Keratinocyte (primary cell): ENCODE measurements at regions not wholly inside any gene's neighbourhood (a gene's known extent, or its start where the extent isn't known, plus 50 kb on each side); places are given as distances from the start of the nearest gene placed in this dataset.

Experiments used
- DNase-seq: peaks from one replicate; pipeline ENCODE4 v3.0.0-alpha.2; 2011; ENCODE audit warnings: low read depth, missing footprints, low spot score
- FAIRE-seq: peaks from 2 replicates; lab custom pipeline; 2011; peaks lifted over from hg19 to GRCh38; lab: Jason Lieb, UNC
- H2AFZ ChIP-seq: 2 replicates; pipeline ENCODE4 v1.6.0; 2012; ENCODE audit warnings: low read length, control low read depth, inconsistent platforms; ENCODE audit not compliant: control insufficient read depth
- H3K27ac ChIP-seq: 2 replicates; pipeline ENCODE4 v1.5.1; 2011; ENCODE audit warnings: low read length; ENCODE audit not compliant: control insufficient read depth, insufficient read depth
- H3K27me3 ChIP-seq: 3 replicates; pipeline ENCODE4 v1.6.0; 2011; ENCODE audit warnings: low read length; ENCODE audit not compliant: control insufficient read depth, insufficient read depth; ENCODE audit errors: extremely low read depth
- H3K36me3 ChIP-seq, 2 experiments: 2 replicates in 1 of 2; 3 replicates in 1 of 2; pipeline ENCODE4 v1.5.1; 2011; ENCODE audit warnings: low read length in 2 of 2, mild to moderate bottlenecking in 1 of 2; ENCODE audit not compliant: control insufficient read depth in 2 of 2, insufficient read depth in 2 of 2; ENCODE audit errors: extremely low read depth in 1 of 2
- H3K4me1 ChIP-seq: 3 replicates; pipeline ENCODE4 v1.5.1; 2011; ENCODE audit warnings: low read length; ENCODE audit not compliant: control insufficient read depth, insufficient read depth; ENCODE audit errors: extremely low read depth
- H3K4me2 ChIP-seq: 3 replicates; pipeline ENCODE4 v1.6.0; 2011; ENCODE audit warnings: low read depth, low read length; ENCODE audit not compliant: control insufficient read depth, insufficient read depth; ENCODE audit errors: extremely low read depth
- H3K4me3 ChIP-seq, 3 experiments: fragments of 200-600 bp in 1 of 3; sonication (generic) in 1 of 3; 2 replicates in 2 of 3; 3 replicates in 1 of 3; pipeline ENCODE4 v1.5.1; 2011 to 2016; ENCODE audit warnings: low read length in 3 of 3, mild to moderate bottlenecking in 3 of 3, control low read depth in 2 of 3, inconsistent platforms in 1 of 3, low read depth in 1 of 3, mixed read lengths in 1 of 3, mixed run types in 1 of 3, moderate library complexity in 1 of 3; ENCODE audit not compliant: control insufficient read depth in 2 of 3, insufficient read depth in 2 of 3; ENCODE audit errors: extremely low read depth in 1 of 3
- H3K79me2 ChIP-seq: 2 replicates; pipeline ENCODE4 v1.6.0; 2012; ENCODE audit warnings: low read length; ENCODE audit not compliant: control insufficient read depth, insufficient read depth
- H3K9ac ChIP-seq: 3 replicates; pipeline ENCODE4 v1.6.0; 2011; ENCODE audit warnings: low read length; ENCODE audit not compliant: control insufficient read depth, insufficient read depth; ENCODE audit errors: extremely low read depth
- H3K9me1 ChIP-seq: 3 replicates; pipeline ENCODE4 v1.6.0; 2011; ENCODE audit warnings: low read length; ENCODE audit not compliant: control insufficient read depth, insufficient read depth; ENCODE audit errors: extremely low read depth
- H3K9me3 ChIP-seq: 2 replicates; pipeline ENCODE4 v1.5.1; 2012; ENCODE audit warnings: low read depth, low read length; ENCODE audit not compliant: control insufficient read depth
- H4K20me1 ChIP-seq: 3 replicates; pipeline ENCODE4 v1.6.0; 2011; ENCODE audit warnings: low read length; ENCODE audit not compliant: control insufficient read depth, insufficient read depth; ENCODE audit errors: extremely low read depth
- CTCF ChIP-seq, 3 experiments: IDR thresholded peaks in 1 of 3; conservative IDR thresholded peaks in 1 of 3; optimal IDR thresholded peaks in 1 of 3; 2 replicates in 2 of 3; 3 replicates in 1 of 3; pipeline versions ENCODE3 to v1.5.1; 2011; ENCODE audit warnings: low read length in 3 of 3, mild to moderate bottlenecking in 3 of 3, moderate library complexity in 2 of 3, control low read depth in 1 of 3, inconsistent platforms in 1 of 3; ENCODE audit not compliant: insufficient read depth in 2 of 3; ENCODE audit errors: extremely low read depth in 1 of 3
- EZH2 ChIP-seq: IDR thresholded peaks from one replicate; pipeline ENCODE4 v1.6.1; 2012; ENCODE audit warnings: inconsistent platforms, mild to moderate bottlenecking, low read length, moderate library complexity
- dilution Hi-C: fragments of 300-500 bp; cut with MboI; formaldehyde crosslinking; loops from one replicate; pipeline ENCODE4 v1.7.0; 2020; ENCODE audit warnings: low sequenced_read_pairs; ENCODE audit not compliant: extremely low pct_ligation_motif_present

GRCh38 chr2:460861-461260 is 173.0 kb upstream of the ALKAL2 start:
- dilution Hi-C loops, result no loop called here
- Histone ChIP-seq H2AFZ (no peak overlapping the region), H3K27me3 (no peaks in the 10 kb centered on the region), H3K27ac (no peak overlapping the region), H3K9me1 (no peaks in the 10 kb centered on the region), H3K79me2 (no peaks in the 10 kb centered on the region), H3K9me3 (no peaks in the 10 kb centered on the region), H3K36me3 (no peaks in the 10 kb centered on the region), H3K4me3 (no peak overlapping the region), H3K4me1 (no peaks in the 10 kb centered on the region), H3K4me2 (no peak overlapping the region), H3K9ac (no peak overlapping the region), H4K20me1 (no peaks in the 10 kb centered on the region)
- no peak for FAIRE-seq
- TF ChIP-seq EZH2 (no peak), CTCF (optimal IDR thresholded peaks at IDR 0.05 in 1 of 3, IDR thresholded peaks at IDR 0.05 in 1 of 3, conservative IDR thresholded peaks at IDR 0.05 in 1 of 3; ENCODE audit: extremely low read depth in 1 of 3, insufficient read depth in 2 of 3, low read length in 3 of 3) (no peak)
- no peak for DNase-seq

GRCh38 chr2:459931-460330 is 172.0 kb upstream of the ALKAL2 start:
- H3K9ac ChIP-seq, result no peak overlapping the region
- no peaks in the 10 kb centered on the region for H3K79me2 ChIP-seq
- FAIRE-seq, result no peak

More at GRCh38 chr2:459931-460330, 172.0 kb upstream of the ALKAL2 start:
- H4K20me1 ChIP-seq, result no peaks in the 10 kb centered on the region
- no peak for DNase-seq
- H3K36me3 ChIP-seq, result no peaks in the 10 kb centered on the region
- H3K4me2 ChIP-seq, result no peak overlapping the region
- TF ChIP-seq CTCF (optimal IDR thresholded peaks at IDR 0.05 in 1 of 3, IDR thresholded peaks at IDR 0.05 in 1 of 3, conservative IDR thresholded peaks at IDR 0.05 in 1 of 3; ENCODE audit: extremely low read depth in 1 of 3, insufficient read depth in 2 of 3, low read length in 3 of 3) (no peak), EZH2 (no peak)
- H3K4me3 ChIP-seq, result no peak overlapping the region
- H3K9me3 ChIP-seq, result no peaks in the 10 kb centered on the region
- dilution Hi-C loops, result no loop called here
- H3K4me1 ChIP-seq, result no peaks in the 10 kb centered on the region
- no peak overlapping the region for H3K27ac ChIP-seq
- no peaks in the 10 kb centered on the region for H3K9me1 ChIP-seq
- no peak overlapping the region for H2AFZ ChIP-seq
- H3K27me3 ChIP-seq, result no peaks in the 10 kb centered on the region
